HEK293T (cell line): ENCODE measurements at regions not wholly inside any gene's neighbourhood (a gene's known extent, or its start where the extent isn't known, plus 50 kb on each side); places are given as distances from the start of the nearest gene placed in this dataset.
A peak's percentile ranks its signal among the peaks of the same experiment; 100 is the strongest.

Experiments used
- CTCF ChIA-PET: fragments of 350-600 bp; formaldehyde crosslinking; extraction: SDS; loops from one replicate; lab custom pipeline; 2021; ENCODE audit warnings: antibody characterized with exemption, inconsistent platforms; lab: Yijun Ruan, JAX
- POLR2A ChIA-PET: fragments of 350-600 bp; formaldehyde crosslinking; extraction: SDS; loops from one replicate; lab custom pipeline; 2020; ENCODE audit warnings: antibody characterized with exemption, inconsistent platforms; lab: Yijun Ruan, JAX
- DNase-seq: peaks from one replicate; pipeline ENCODE4 v3.0.0; 2012; ENCODE audit warnings: mixed read lengths; ENCODE audit errors: extremely low spot score
- ARNT ChIP-seq: fragments of 450-650 bp; IDR thresholded peaks from 2 replicates; pipeline ENCODE4 v1.6.1; 2017; ENCODE audit warnings: mild to moderate bottlenecking
- BHLHE40 ChIP-seq: fragments of 450-650 bp; IDR thresholded peaks from 2 replicates; pipeline ENCODE4 v1.6.1; 2016; ENCODE audit warnings: mild to moderate bottlenecking, moderate library complexity, borderline replicate concordance
- CTBP1 ChIP-seq: fragments of 450-650 bp; IDR thresholded peaks from 2 replicates; pipeline ENCODE4 v1.6.1; 2016; ENCODE audit warnings: borderline replicate concordance
- ELF4 ChIP-seq: fragments of 450-650 bp; IDR thresholded peaks from 2 replicates; pipeline ENCODE4 v1.6.1; 2017; ENCODE audit warnings: antibody characterized with exemption
- FOXA1 ChIP-seq: fragments of 450-650 bp; IDR thresholded peaks from 2 replicates; pipeline ENCODE4 v1.6.1; 2016; ENCODE audit warnings: mild to moderate bottlenecking
- FOXK2 ChIP-seq: fragments of 450-650 bp; IDR thresholded peaks from 2 replicates; pipeline ENCODE4 v1.6.1; 2016; ENCODE audit warnings: mild to moderate bottlenecking
- FOXM1 ChIP-seq: fragments of 450-650 bp; IDR thresholded peaks from 2 replicates; pipeline ENCODE4 v1.6.1; 2017; ENCODE audit warnings: mild to moderate bottlenecking, borderline replicate concordance
- HDGF ChIP-seq: fragments of 450-650 bp; IDR thresholded peaks from 2 replicates; pipeline ENCODE4 v1.6.1; 2017; ENCODE audit warnings: antibody characterized with exemption, borderline replicate concordance
- L3MBTL2 ChIP-seq: fragments of 450-650 bp; conservative IDR thresholded peaks from 2 replicates; pipeline ENCODE4 v1.6.1; 2016; ENCODE audit warnings: mild to moderate bottlenecking
- LEF1 ChIP-seq: fragments of 450-650 bp; IDR thresholded peaks from 2 replicates; pipeline ENCODE4 v1.6.1; 2017; ENCODE audit warnings: mild to moderate bottlenecking, borderline replicate concordance
- NFRKB ChIP-seq: fragments of 450-650 bp; IDR thresholded peaks from 2 replicates; pipeline ENCODE4 v1.6.1; 2016; ENCODE audit warnings: mild to moderate bottlenecking, moderate library complexity
- PKNOX1 ChIP-seq: fragments of 450-650 bp; IDR thresholded peaks from 2 replicates; pipeline ENCODE4 v1.6.1; 2016
- SP1 ChIP-seq: fragments of 450-650 bp; IDR thresholded peaks from 2 replicates; pipeline ENCODE4 v1.6.1; 2017
- SUZ12 ChIP-seq: fragments of 450-650 bp; IDR thresholded peaks from 2 replicates; pipeline ENCODE4 v1.6.1; 2016; ENCODE audit warnings: mild to moderate bottlenecking
- TARDBP ChIP-seq: fragments of 450-650 bp; IDR thresholded peaks from 2 replicates; pipeline ENCODE4 v1.6.1; 2016
- ZNF384 ChIP-seq: fragments of 450-650 bp; IDR thresholded peaks from 2 replicates; pipeline ENCODE4 v1.6.1; 2016

GRCh38 chr13:104553896-104554295 is 1487.7 kb upstream of the SLC10A2 start:
- ChIA-PET POLR2A (no interaction called here), CTCF (interaction anchor here (1.1 kb wide), 1 partner anchor 18 kb away, joined by 3 read pairs; no protein-coding TSS in a partner anchor)
- TF ChIP-seq FOXA1 (no peak), FOXM1 (no peak), SP1 (no peak), ELF4 (no peak), FOXK2 (no peak), ARNT (no peak)
- no peak for DNase-seq

- ChIA-PET POLR2A (no interaction called here), CTCF (interaction anchor here (1.1 kb wide), 1 partner anchor 18 kb away, joined by 3 read pairs; no protein-coding TSS in a partner anchor)
- no peak for DNase-seq
- TF ChIP-seq FOXA1 (no peak), NFRKB (no peak), CTBP1 (no peak), ELF4 (no peak), FOXM1 (no peak), L3MBTL2 (no peak), HDGF (no peak), SP1 (no peak), LEF1 (no peak), BHLHE40 (no peak), ARNT (no peak)
Measured at GRCh38 chr13:104553186-104553585, 1487.0 kb upstream of the SLC10A2 start.

GRCh38 chr13:104534847-104535246 is 1468.6 kb upstream of the SLC10A2 start:
- CTCF ChIA-PET, result interaction anchor here (0.7 kb wide), 2 partner anchors 299 to 710 kb away, joined by 3 read pairs; no protein-coding TSS in a partner anchor
- POLR2A ChIA-PET, result no interaction called here
- no peak for TF ChIP-seq ELF4
- TF ChIP-seq FOXA1, result no peak
- no peak for TF ChIP-seq PKNOX1
- no peak for TF ChIP-seq ARNT
- no peak for TF ChIP-seq FOXK2
- DNase-seq, result peak; percentile 2

GRCh38 chr13:104532132-104532531 is 1465.9 kb upstream of the SLC10A2 start:
- ChIA-PET CTCF (no interaction called here), POLR2A (no interaction called here)
- DNase-seq, result no peak
- no peak for TF ChIP-seq LEF1
- no peak for TF ChIP-seq PKNOX1
- TF ChIP-seq SP1, result no peak

GRCh38 chr13:104530741-104531140 is 1464.5 kb upstream of the SLC10A2 start:
- CTCF ChIA-PET, result interaction anchor here (0.6 kb wide), 1 partner anchor 380 kb away, joined by 3 read pairs; no protein-coding TSS in a partner anchor
- TF ChIP-seq NFRKB (no peak), FOXK2 (no peak), ARNT (no peak), FOXA1 (no peak), HDGF (no peak), PKNOX1 (no peak), LEF1 (no peak), ELF4 (no peak), FOXM1 (no peak), L3MBTL2 (no peak), SUZ12 (no peak), BHLHE40 (no peak), TARDBP (no peak), SP1 (no peak), CTBP1 (no peak), ZNF384 (no peak)
- no peak for DNase-seq
- POLR2A ChIA-PET, result no interaction called here

- POLR2A ChIA-PET, result no interaction called here
- CTCF ChIA-PET, result no interaction called here
- DNase-seq, result no peak
- no peak for TF ChIP-seq PKNOX1
- TF ChIP-seq LEF1, result no peak
- TF ChIP-seq SUZ12, result no peak
- no peak for TF ChIP-seq L3MBTL2
- TF ChIP-seq ZNF384, result no peak
- TF ChIP-seq FOXA1, result no peak
- TF ChIP-seq ARNT, result no peak
- TF ChIP-seq FOXK2, result no peak
- no peak for TF ChIP-seq BHLHE40
- no peak for TF ChIP-seq HDGF
- TF ChIP-seq CTBP1, result no peak
- TF ChIP-seq ELF4, result no peak
- TF ChIP-seq TARDBP, result no peak
Measured at GRCh38 chr13:104526561-104526960, 1460.3 kb upstream of the SLC10A2 start.
